Body of pancreas (tissue), 4 donors: ENCODE measurements at regions not wholly inside any gene's neighbourhood (a gene's known extent, or its start where the extent isn't known, plus 50 kb on each side); places are given as distances from the start of the nearest gene placed in this dataset.

Experiments used
- ATAC-seq: fragments of 150-250 bp; one replicate; pipeline ENCODE4 v1.9.1; 2016
- DNase-seq, 4 donors: peaks; one replicate each; pipeline ENCODE4 v3.0.0-alpha.2; 2019
- H3K27ac ChIP-seq, 4 donors: fragments of 200-600 bp; sonication (generic); 1 replicate in 3 of 4; 2 replicates in 1 of 4; pipeline versions ENCODE4 v1.5.1 to v1.6.1; 2016 to 2019; ENCODE audit warnings: mild to moderate bottlenecking in 1 of 4, mixed read lengths in 1 of 4, moderate library complexity in 1 of 4
- H3K27me3 ChIP-seq, 2 donors: fragments of 200-600 bp; sonication (generic); one replicate each; pipeline ENCODE4 v1.6.0; 2016; ENCODE audit warnings: mild to moderate bottlenecking in 1 of 2
- H3K36me3 ChIP-seq, 2 donors: fragments of 200-600 bp; sonication (generic); replicated peaks in 1 of 2; 2 replicates each; pipeline ENCODE4 v1.5.1; 2016; ENCODE audit warnings: low read depth in 2 of 2; ENCODE audit not compliant: insufficient read depth in 1 of 2
- H3K4me1 ChIP-seq: fragments of 200-600 bp; sonication (generic); one replicate; pipeline ENCODE4 v1.6.0; 2016
- H3K4me3 ChIP-seq, 2 donors: fragments of 200-600 bp; sonication (generic); 1 replicate in 1 of 2; 2 replicates in 1 of 2; pipeline ENCODE4 v1.5.1; 2016 to 2019
- H3K9me3 ChIP-seq, 3 donors: fragments of 200-600 bp; sonication (generic); 1 replicate in 2 of 3; 2 replicates in 1 of 3; pipeline ENCODE4 v1.5.1; 2016
- POLR2A ChIP-seq, 3 donors: fragments of 450-650 bp; IDR thresholded peaks; one replicate each; pipeline ENCODE4 v1.6.1; 2016; ENCODE audit warnings: antibody characterized with exemption in 3 of 3, mild to moderate bottlenecking in 2 of 3
- WGBS, 2 donors: methylation state at CpG; one replicate each; pipeline ENCODE4 v1.1.5; 2017; 5-methylcytosine and 5-hydroxymethylcytosine counted together
- intact Hi-C: fragments of 100-400 bp; cut with DNase I; formaldehyde crosslinking; loops from one replicate; pipeline ENCODE4 v1.15.1; 2023
- TF ChIP-seq, protein P1 (sequence below), 7 experiments: fragments of 450-650 bp in 4 of 7; fragments of 200-600 bp in 3 of 7; sonication (generic) in 3 of 7; IDR thresholded peaks; one replicate each; pipeline ENCODE4 v1.5.1; 2016 to 2019; ENCODE audit warnings: antibody characterized with exemption in 7 of 7

DNA sequence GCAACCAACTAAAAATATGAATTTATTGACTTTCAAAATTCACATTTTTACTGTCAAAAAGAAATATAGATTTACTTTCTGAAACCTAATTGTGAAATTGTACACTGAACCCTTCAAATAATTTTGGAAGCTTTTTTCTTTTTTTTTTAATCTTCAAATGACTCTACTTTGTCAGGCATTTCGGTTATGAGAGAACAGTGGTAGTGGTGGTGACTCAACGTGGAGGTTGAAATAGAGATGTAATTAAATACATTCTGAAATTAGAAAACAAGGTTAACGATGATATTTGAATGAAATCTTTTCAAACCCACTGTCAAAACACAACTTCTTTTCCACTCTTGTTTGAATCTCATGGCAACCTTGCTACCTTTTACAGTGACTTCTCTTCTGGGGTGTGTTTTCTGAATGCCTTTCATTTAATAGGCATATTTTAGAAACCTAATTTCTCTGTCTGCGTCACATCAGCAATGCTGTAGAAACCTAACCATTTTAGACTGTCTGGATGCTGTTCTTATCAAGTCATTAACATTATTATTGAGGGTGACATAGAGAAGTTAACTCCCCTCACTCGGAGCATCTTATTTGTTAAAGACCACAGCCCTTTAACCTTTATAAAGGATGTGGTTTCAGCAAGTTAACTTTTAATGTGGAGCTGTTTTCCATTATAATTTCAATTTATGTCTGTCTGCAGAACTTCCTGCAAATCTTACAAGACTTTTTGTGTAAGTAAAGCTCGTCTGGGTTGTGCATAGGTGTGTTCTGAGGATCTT, 136.8 kb downstream of the PCDH7 start:
- Histone ChIP-seq H3K27me3 (no peaks in the 10 kb centered on the region), H3K4me1 (no peaks in the 10 kb centered on the region), H3K9me3 (no peaks in the 10 kb centered on the region), H3K27ac (no peak overlapping the region), H3K4me3 (no peak overlapping the region), H3K36me3 (no peaks in the 10 kb centered on the region)
- DNase-seq, result no peak
- WGBS, 2 donors, result 51 to 57% methylated on average over 6 of the region's 6 CpGs
- ATAC-seq, result no peak
- TF ChIP-seq, protein P1, sequence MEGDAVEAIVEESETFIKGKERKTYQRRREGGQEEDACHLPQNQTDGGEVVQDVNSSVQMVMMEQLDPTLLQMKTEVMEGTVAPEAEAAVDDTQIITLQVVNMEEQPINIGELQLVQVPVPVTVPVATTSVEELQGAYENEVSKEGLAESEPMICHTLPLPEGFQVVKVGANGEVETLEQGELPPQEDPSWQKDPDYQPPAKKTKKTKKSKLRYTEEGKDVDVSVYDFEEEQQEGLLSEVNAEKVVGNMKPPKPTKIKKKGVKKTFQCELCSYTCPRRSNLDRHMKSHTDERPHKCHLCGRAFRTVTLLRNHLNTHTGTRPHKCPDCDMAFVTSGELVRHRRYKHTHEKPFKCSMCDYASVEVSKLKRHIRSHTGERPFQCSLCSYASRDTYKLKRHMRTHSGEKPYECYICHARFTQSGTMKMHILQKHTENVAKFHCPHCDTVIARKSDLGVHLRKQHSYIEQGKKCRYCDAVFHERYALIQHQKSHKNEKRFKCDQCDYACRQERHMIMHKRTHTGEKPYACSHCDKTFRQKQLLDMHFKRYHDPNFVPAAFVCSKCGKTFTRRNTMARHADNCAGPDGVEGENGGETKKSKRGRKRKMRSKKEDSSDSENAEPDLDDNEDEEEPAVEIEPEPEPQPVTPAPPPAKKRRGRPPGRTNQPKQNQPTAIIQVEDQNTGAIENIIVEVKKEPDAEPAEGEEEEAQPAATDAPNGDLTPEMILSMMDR (IDR thresholded peaks at IDR 0.05), result no peak
- no peak for TF ChIP-seq POLR2A (IDR thresholded peaks at IDR 0.05)
- intact Hi-C loops, result no loop called here

DNA sequence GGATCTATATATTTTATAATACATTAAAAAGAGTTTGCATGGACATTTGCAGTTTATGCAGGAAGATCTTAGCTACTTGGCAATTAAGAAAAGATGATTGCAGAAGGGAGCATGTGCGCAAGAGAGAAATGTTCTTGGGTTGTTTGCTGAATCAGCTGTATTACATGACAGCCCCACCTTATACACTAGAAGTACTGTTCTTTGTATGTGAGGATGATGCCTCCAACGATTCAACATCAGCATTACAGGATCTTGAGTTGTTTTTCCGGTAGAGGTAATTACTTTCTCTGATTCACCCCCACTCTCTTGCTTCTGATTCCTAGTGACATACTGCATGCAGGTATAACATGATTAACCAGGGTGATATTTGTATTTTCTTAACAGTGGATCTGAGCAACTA, 140.8 kb downstream of the PCDH7 start:
- intact Hi-C loops, result no loop called here
- Histone ChIP-seq H3K4me3 (no peak overlapping the region), H3K27ac (no peak overlapping the region), H3K36me3 (no peaks in the 10 kb centered on the region), H3K4me1 (peaks cover 4% of the 10 kb centered on the region), H3K27me3 (no peaks in the 10 kb centered on the region), H3K9me3 (no peaks in the 10 kb centered on the region)
- no peak for DNase-seq
- no peak for ATAC-seq
- TF ChIP-seq, protein P1 (IDR thresholded peaks at IDR 0.05), result no peak
- no peak for TF ChIP-seq POLR2A (IDR thresholded peaks at IDR 0.05)
- WGBS, 2 donors, result 49 to 66% methylated on average over 3 of the region's 3 CpGs

DNA sequence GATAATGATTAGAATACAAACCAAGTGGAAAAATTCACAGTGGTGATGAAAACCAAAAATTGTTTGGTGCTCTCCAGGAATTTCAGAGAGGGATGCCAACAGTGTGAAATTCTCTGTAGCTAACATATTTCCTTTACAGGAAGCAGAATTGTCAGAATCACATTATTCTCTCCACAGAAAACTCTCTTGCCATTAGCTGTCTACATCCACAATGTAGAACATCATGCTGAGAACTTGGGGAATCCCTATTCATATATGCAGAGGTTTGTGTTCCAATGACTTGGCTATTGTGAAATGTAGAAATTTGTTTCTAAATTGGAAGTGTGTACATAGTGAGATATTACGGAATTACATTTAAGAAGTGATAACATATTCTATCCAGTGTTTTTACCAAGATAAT, 142.0 kb downstream of the PCDH7 start:
- DNase-seq, result no peak
- no peak overlapping the region for H3K4me3 ChIP-seq
- no peak overlapping the region for H3K27ac ChIP-seq
- H3K27me3 ChIP-seq, result no peaks in the 10 kb centered on the region
- TF ChIP-seq, protein P1 (IDR thresholded peaks at IDR 0.05), result no peak
- TF ChIP-seq POLR2A (IDR thresholded peaks at IDR 0.05), result no peak
- no peaks in the 10 kb centered on the region for H3K36me3 ChIP-seq
- H3K4me1 ChIP-seq, result peaks cover 4% of the 10 kb centered on the region
- no peak for ATAC-seq
- WGBS, 2 donors, result 45 to 49% methylated on average over 1 of the region's 1 CpG
- intact Hi-C loops, result no loop called here
- no peaks in the 10 kb centered on the region for H3K9me3 ChIP-seq

DNA sequence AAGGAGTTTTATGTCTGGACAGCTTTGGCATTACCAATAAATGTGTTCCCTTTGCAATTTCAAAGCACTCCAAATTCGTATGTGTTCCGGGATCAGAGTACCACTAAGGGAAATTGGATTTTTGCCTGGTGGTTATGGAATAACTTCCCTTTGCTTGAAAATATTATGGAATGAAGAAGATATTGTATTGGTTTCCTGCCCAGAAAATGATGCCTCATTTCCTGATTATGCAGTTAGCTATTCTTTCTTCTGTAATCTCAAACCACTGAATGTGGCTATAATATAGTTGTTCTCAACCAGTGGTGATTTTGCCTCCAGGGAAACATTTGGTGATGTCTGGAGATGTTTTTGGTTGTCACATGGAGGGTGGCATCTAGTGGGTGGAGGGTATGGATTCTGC, 142.9 kb downstream of the PCDH7 start:
- Histone ChIP-seq H3K4me1 (peaks cover 4% of the 10 kb centered on the region), H3K9me3 (no peaks in the 10 kb centered on the region), H3K36me3 (no peaks in the 10 kb centered on the region), H3K4me3 (no peak overlapping the region), H3K27me3 (no peaks in the 10 kb centered on the region), H3K27ac (no peak overlapping the region)
- intact Hi-C loops, result no loop called here
- no peak for ATAC-seq
- TF ChIP-seq, protein P1 (IDR thresholded peaks at IDR 0.05), result no peak
- no peak for TF ChIP-seq POLR2A (IDR thresholded peaks at IDR 0.05)
- DNase-seq, result no peak
- WGBS, 2 donors, result 48 to 56% methylated on average over 2 of the region's 2 CpGs

DNA sequence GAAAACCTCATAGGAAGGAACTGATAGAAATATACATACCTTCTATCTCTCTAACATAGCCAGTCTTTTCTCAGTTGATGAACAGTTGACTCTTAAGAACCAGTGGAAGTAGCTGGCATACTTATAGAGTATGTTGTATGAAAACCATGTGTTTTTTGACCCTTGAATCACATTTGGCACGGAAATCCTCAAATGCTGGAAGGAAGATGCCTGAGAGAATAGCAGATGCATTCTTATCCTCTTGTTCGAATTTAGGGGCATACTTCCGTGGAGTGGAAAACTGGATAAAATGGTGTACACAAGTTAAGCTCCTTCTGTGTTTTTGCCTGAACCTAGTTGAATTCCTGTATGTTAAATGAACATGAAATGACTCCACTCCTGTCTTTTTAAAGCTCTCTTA, 145.5 kb downstream of the PCDH7 start:
- H3K36me3 ChIP-seq, result no peaks in the 10 kb centered on the region
- DNase-seq (no peak), ATAC-seq (no peak)
- no peaks in the 10 kb centered on the region for H3K27me3 ChIP-seq
- intact Hi-C loops, result no loop called here
- no peak overlapping the region for H3K27ac ChIP-seq
- no peaks in the 10 kb centered on the region for H3K9me3 ChIP-seq
- 53 to 60% methylated on average over 3 of the region's 3 CpGs for WGBS, 2 donors
- H3K4me1 ChIP-seq, result peaks cover 4% of the 10 kb centered on the region
- no peak for TF ChIP-seq POLR2A (IDR thresholded peaks at IDR 0.05)
- TF ChIP-seq, protein P1 (IDR thresholded peaks at IDR 0.05), result no peak
- H3K4me3 ChIP-seq, result no peak overlapping the region
